RKO (cell line): ENCODE measurements at regions not wholly inside any gene's neighbourhood (a gene's known extent, or its start where the extent isn't known, plus 50 kb on each side); places are given as distances from the start of the nearest gene placed in this dataset.
"Not testable (repeated sequence)": the region's sequence is repeated elsewhere in the genome, so short reads cannot be mapped to it uniquely, and the experiment has no call there.

Experiments used
- DNase-seq: peaks from one replicate; pipeline ENCODE4 v3.0.0-alpha.2; 2016; ENCODE audit warnings: low spot score

- no peak for DNase-seq
Measured at GRCh38 chr5:2894316-2894715, 142.8 kb upstream of the IRX2 start.

- no peak for DNase-seq
Measured at GRCh38 chr5:2892466-2893000, 141.1 kb upstream of the IRX2 start.

DNA sequence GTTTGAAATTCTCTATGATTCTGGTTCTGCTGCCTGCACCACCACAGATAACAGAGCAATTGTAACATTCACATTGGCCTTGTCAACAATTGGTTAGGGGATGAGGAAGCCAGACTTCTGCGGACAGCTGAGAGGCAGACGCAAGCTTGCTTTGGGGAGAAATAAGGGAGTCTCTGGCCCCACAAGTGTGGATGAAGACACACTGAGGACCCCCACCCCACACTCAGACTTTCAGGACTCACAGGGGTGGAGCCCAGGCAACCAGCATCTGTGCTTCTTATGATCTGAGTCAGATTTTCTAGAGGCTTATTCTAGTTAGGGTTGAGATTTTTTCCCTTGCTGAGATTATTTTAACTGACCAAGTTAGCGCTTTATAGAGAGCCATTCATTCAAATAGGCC is 140.3 kb upstream of the IRX2 start:
- no peak for DNase-seq

GRCh38 chr5:2890011-2890410 is 138.5 kb upstream of the IRX2 start:
- no peak for DNase-seq

GRCh38 chr5:2888520-2889060 is 137.1 kb upstream of the IRX2 start:
- DNase-seq, result no peak

- no peak for DNase-seq
Measured at GRCh38 chr5:2887481-2888348, 136.2 kb upstream of the IRX2 start.

DNA sequence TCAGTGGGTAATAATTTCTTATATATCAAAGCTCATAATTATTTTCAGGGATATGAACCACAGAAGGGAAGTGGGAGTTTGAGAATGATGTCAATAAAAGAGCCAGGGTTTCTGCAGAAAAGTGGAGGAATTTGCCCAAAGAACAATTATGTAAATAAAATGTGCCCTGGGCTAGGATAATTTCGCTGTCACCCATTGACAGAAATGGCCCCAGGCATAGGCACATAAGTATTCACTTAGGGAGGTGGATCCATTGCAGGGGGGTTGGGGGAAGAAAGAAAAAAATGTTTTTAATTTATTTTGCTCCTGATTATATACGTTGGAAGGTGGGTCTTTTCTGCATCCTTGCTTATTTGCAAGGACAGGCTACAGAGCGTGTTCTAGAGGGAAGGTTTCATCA is 135.1 kb upstream of the IRX2 start:
- no peak for DNase-seq

DNA sequence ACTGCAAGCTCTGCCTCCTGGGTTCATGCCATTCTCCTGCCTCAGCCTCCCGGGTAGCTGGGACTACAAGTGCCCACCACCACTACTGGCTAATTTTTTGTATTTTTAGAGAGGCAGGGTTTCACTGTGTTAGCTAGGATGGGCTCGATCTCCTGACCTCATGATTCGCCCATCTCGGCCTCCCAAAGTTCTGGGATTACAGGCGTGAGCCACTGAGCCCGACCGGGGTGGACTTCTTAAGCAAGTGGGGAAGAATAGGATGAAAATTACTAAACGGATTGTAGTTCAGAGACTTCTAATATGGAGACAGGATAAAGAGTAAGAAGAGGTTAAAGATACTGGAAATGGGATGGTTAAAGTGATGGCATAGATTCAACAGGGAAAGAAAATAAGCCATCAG is 132.3 kb upstream of the IRX2 start:
- no peak for DNase-seq

DNA sequence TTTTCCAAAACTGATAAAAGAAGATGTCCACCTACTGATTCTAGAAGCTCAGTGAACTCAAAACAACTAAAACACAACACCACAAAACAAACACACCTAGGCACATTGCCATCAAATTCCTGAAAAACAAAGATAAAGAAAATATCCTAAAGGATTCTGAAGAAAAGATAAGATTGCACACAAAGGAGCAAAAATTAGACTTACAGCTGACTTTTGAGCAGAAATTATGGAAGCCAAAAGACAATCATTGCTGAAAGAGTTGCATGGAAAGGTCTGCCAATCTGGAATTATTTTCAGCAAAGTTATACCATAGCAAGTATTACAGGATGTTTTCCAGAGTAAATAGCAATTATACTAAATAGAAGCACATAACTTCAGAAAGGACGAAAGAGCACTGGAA is 128.2 kb upstream of the IRX2 start:
- DNase-seq, result no peak

GRCh38 chr5:2877522-2877921 is 126.0 kb upstream of the IRX2 start:
- no peak for DNase-seq

- DNase-seq, result no peak
Measured at GRCh38 chr5:2876183-2876582, 124.7 kb upstream of the IRX2 start.

GRCh38 chr5:2874099-2874498 is 122.6 kb upstream of the IRX2 start:
- no peak for DNase-seq

DNA sequence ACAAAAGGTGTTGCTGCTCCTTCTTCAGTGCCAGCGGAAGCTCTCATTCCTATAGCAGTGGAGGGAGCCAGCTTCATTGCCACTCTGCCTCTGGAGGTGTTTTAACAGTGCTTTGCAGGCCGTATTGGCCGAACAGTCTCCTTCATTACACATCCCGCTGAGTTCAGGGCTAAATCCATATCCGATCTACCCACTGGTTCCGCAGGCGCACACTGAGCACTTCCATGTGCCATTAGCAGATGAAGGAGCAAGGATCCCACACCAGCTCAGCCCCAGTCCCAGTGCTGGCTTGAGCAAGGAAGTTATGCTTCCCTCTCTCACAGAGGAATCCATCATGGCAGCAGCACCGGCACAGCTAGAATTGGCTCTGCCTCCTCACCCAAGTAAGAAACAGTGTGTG is 121.2 kb upstream of the IRX2 start:
- no peak for DNase-seq

- no peak for DNase-seq
Measured at GRCh38 chr5:2871282-2871681, 119.8 kb upstream of the IRX2 start.

DNA sequence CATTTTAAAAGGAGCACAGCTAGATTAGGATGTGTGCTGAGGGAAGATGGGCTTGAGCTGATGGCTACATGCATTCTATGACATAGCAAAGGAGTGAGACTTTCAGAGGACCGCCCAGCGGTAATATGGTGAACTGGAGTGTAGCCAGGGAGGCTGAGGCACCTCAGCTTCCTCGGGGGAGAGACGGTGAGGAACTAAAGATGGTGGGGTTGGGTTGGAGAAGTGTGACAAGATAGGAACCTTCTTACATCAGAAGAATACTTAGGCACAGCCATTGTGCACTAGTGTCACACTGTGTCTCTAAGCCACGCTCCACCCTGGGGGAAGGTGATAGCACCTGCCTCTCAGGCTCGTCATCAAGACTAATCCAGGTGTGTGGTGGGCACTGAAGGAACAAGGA is 118.0 kb upstream of the IRX2 start:
- DNase-seq, result no peak

DNA sequence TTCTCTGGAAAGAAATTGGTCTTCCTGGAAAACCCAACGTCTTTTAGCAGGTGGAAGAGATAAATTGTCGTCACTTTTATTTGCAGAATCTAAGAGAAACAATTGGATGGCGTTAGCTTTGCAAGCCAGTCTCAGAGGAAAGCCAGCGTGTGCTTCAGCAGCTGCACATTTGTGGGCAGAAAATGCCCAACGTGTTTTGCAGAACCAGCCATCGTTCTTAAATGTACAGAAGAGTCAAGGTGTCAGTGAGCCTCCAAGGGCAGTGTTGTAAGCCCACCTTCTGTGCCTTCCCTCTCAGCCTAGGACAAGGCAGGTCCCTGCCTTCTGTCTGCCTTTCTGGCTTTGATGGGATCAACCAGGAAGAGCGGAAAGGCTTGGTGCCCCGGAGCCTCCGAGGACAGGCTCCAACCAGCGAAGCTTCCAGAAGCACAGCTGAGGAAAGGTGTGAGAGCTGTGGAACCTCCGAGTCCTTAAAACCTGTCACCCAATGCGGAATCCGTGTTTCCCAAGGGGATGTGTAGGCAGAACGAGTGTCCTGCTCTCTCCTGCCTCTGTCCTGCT is 116.0 kb upstream of the IRX2 start:
- DNase-seq, result no peak

DNA sequence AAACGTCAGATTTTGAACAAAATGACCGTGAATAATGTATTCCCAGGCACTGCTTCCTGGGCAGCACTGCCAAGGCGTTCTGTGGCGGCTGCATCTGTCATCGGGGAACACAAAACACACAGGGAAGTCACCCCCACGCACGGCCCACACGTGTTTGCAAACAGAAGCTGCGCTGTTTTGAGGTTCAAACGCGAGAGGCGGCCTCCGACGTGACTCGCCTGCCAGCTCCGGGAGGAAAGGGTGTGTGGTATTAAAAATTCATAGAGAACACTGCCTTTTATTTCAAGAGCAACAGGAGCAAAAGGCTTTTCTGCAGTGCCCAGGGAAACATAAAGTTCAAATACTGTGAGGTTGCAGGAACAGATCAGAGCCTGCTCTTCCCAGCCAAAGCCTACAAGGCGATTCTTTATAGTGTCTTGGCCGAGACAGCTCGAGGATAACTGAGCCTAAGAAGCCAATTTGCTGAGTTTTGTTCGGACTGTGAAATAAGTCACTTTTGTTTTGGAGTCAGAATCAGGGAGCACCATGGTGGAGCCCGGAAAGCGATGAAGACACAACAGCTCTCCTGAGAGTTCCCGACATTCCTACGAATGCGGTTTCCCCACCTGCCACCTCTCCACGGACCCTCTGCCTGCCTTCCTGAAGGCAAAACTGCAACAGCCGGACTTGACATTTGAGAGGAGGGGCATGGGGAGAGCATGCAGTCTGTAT is 115.3 kb upstream of the IRX2 start:
- DNase-seq, result no peak

GRCh38 chr5:2865856-2866255 is 114.4 kb upstream of the IRX2 start:
- DNase-seq, result no peak

- no peak for DNase-seq
Measured at GRCh38 chr5:2864515-2865105, 113.1 kb upstream of the IRX2 start.

DNA sequence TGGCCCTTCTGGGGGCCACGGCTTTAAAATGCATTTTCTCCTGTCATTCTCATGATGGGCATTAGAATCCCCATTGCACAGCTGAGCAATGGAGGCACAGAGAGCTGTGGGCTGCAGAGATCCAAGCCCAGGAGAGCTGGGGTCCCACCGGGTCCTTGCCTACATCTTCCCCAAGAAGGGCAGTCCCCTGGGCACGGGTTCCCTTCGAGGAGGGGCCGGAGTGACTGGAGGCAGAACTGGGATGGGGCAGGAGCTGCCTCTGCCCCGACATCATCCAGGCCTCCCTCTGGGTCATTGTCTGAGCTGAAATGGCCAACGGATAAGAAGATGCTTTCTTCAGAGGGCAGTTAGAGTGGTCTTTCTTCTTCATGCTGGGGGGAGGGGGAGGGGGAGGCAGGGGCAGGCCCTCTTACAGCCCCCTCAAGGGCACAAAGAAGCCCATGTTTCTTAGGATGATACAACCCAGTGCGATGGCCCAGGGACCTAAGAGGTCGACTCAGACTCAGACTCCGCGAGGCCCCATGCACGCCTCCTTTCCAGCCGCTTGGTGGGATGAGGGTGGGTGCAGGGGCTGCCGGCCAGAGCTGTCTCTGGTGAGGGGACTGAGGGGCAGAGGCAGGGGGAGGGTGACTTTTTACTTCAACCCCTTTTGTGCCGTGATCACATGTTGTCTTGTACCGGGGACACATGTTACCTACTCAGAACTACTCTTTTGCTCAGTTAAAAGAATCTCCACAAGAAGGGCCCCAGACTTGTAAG is 112.4 kb upstream of the IRX2 start:
- DNase-seq, result no peak

DNA sequence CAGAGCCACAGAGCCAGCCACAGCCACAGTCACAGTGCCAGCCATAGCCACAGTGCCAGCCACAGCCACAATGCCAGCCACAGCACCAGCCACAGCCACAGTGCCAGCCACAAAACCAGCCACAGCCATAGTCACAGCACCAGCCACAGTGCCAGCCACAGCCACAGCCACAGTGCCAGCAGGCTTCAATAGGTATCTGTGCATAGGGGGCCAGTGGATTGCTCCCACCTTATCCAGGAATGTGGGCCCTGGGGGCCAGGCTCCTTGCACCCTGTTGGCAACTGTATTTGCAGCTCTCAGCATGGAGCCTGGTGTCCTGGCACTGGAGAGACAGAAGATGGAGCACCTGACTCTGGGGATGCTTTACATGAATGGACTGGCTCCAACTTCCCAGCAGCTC is 111.7 kb upstream of the IRX2 start:
- DNase-seq, result no peak

DNA sequence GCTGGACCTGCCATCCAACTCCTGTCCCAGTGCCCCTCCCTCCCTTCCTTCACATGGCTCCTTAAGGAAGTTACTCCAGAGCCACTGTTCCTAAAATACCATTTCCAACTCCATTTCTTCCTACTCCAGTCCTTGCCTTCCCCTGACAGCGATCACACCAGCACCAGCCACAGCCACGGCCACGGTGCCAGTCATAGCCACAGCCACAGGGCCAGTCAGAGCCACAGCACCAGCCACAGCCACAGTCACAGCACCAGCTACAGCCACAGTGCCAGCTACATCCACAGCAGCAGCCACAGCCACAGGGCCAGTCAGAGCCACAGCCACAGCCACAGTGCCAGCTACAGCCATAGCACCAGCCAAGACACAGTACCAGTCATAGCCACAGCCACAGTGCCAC is 110.7 kb upstream of the IRX2 start:
- DNase-seq, result not testable (repeated sequence)
